OCI-LY7 (cell line): ENCODE measurements at regions not wholly inside any gene's neighbourhood (a gene's known extent, or its start where the extent isn't known, plus 50 kb on each side); places are given as distances from the start of the nearest gene placed in this dataset.

Source experiments
- BruUV-seq: library from RNA; stranded (reverse); fragments of 400-500 nt; replicated peaks from 2 replicates; lab custom pipeline; 2021; lab: Mats Ljungman, UMichigan
- CTCF ChIA-PET: fragments of 300-600 bp; sonication (Branson Sonifier 250); formaldehyde crosslinking; loops from one replicate; lab custom pipeline; 2022; ENCODE audit warnings: antibody characterized with exemption; ENCODE audit not compliant: unreplicated experiment; lab: Charles Lee
- POLR2A ChIA-PET: fragments of 300-600 bp; sonication (Branson Sonifier 250); formaldehyde crosslinking; loops from one replicate; lab custom pipeline; 2022; ENCODE audit warnings: antibody characterized with exemption; lab: Charles Lee
- DNase-seq: peaks from one replicate; pipeline ENCODE4 v3.0.0-alpha.2; 2015; ENCODE audit warnings: low spot score
- H2AFZ ChIP-seq: fragments of 200-600 bp; sonication (generic), shearing (Covaris generic); 2 replicates; pipeline ENCODE4 v1.6.1; 2014; ENCODE audit warnings: mild to moderate bottlenecking, antibody characterized with exemption, low read length, moderate library complexity
- H3K27ac ChIP-seq: fragments of 200-600 bp; sonication (generic); 2 replicates; pipeline ENCODE4 v1.5.1; 2014; ENCODE audit warnings: mixed run types, low read depth, mild to moderate bottlenecking, moderate library complexity, low read length, inconsistent platforms; ENCODE audit not compliant: poor library complexity, severe bottlenecking
- H3K36me3 ChIP-seq: fragments of 200-600 bp; sonication (generic); 2 replicates; pipeline ENCODE4 v1.6.1; 2014; ENCODE audit warnings: mild to moderate bottlenecking, antibody characterized with exemption, low read length, moderate library complexity, mixed read lengths; ENCODE audit not compliant: insufficient read depth
- H3K4me1 ChIP-seq: fragments of 200-600 bp; sonication (generic); 2 replicates; pipeline ENCODE4 v1.5.1; 2014; ENCODE audit warnings: mild to moderate bottlenecking, low read length; ENCODE audit not compliant: insufficient read depth, poor library complexity, severe bottlenecking
- H3K4me2 ChIP-seq: fragments of 200-600 bp; sonication (generic); 2 replicates; pipeline ENCODE4 v1.6.1; 2014; ENCODE audit warnings: mild to moderate bottlenecking, low read length
- H3K4me3 ChIP-seq: fragments of 200-600 bp; sonication (generic); 2 replicates; pipeline ENCODE4 v1.5.1; 2014; ENCODE audit warnings: mild to moderate bottlenecking, low read depth, low read length; ENCODE audit not compliant: poor library complexity, severe bottlenecking
- H3K79me2 ChIP-seq: fragments of 200-600 bp; sonication (generic); 2 replicates; pipeline ENCODE4 v1.6.1; 2016; ENCODE audit warnings: low read depth, mild to moderate bottlenecking, low read length, moderate library complexity, mixed read lengths; ENCODE audit not compliant: insufficient read depth
- H3K9me2 ChIP-seq: fragments of 200-600 bp; sonication (generic); 2 replicates; pipeline ENCODE4 v1.6.1; 2016; ENCODE audit warnings: mild to moderate bottlenecking, low read length, mixed read lengths; ENCODE audit not compliant: insufficient read depth
- H3K9me3 ChIP-seq: fragments of 200-600 bp; sonication (generic); 2 replicates; pipeline ENCODE4 v1.6.1; 2014; ENCODE audit warnings: mild to moderate bottlenecking, mixed run types, low read length, mixed read lengths
- H4K20me1 ChIP-seq: fragments of 200-600 bp; sonication (generic); 2 replicates; pipeline ENCODE4 v1.6.1; 2014; ENCODE audit warnings: mild to moderate bottlenecking, antibody characterized with exemption, low read length, moderate library complexity, mixed read lengths; ENCODE audit not compliant: insufficient read depth
- CTCF ChIP-seq: fragments of 200-600 bp; sonication (generic); conservative IDR thresholded peaks from 2 replicates; pipeline ENCODE4 v1.5.1; 2014; ENCODE audit warnings: mild to moderate bottlenecking, antibody characterized with exemption, low read length, moderate library complexity, mixed read lengths
- EZH2phosphoT487 ChIP-seq: fragments of 200-600 bp; sonication (generic); IDR thresholded peaks from 2 replicates; pipeline ENCODE4 v1.6.1; 2018; ENCODE audit warnings: low read depth, borderline replicate concordance, mild to moderate bottlenecking, mixed run types, antibody characterized with exemption, low read length, moderate library complexity, mixed read lengths
- intact Hi-C: fragments of 100-400 bp; cut with micrococcal nuclease; formaldehyde crosslinking; loops from one replicate; pipeline ENCODE4 v1.10.0; 2022; ENCODE audit not compliant: unreplicated experiment

- Histone ChIP-seq H2AFZ (no peak overlapping the region), H3K9me2 (no peaks in the 10 kb centered on the region), H3K27ac (no peak overlapping the region), H4K20me1 (no peaks in the 10 kb centered on the region), H3K36me3 (no peaks in the 10 kb centered on the region), H3K9me3 (no peaks in the 10 kb centered on the region), H3K79me2 (no peaks in the 10 kb centered on the region), H3K4me3 (no peak overlapping the region), H3K4me1 (no peaks in the 10 kb centered on the region), H3K4me2 (no peak overlapping the region)
- CTCF ChIA-PET: no interaction called here
- intact Hi-C loops: no loop called here
- DNase-seq: no peak
- TF ChIP-seq EZH2phosphoT487 (no peak), CTCF (no peak)
- POLR2A ChIA-PET: interaction anchor here (0.7 kb wide), 1 partner anchor 113 kb away, joined by 3 read pairs; no protein-coding TSS in a partner anchor
- BruUV-seq: no TSS peak
Observed at GRCh38 chr4:116585246-116585645, 500.1 kb downstream of the TRAM1L1 start.

- H3K79me2 ChIP-seq: no peaks in the 10 kb centered on the region
- H3K4me3 ChIP-seq: no peak overlapping the region
- intact Hi-C loops: no loop called here
- no peak overlapping the region for H2AFZ ChIP-seq
- no peak overlapping the region for H3K4me2 ChIP-seq
- H3K36me3 ChIP-seq: no peaks in the 10 kb centered on the region
- H3K27ac ChIP-seq: no peak overlapping the region
- ChIA-PET CTCF (no interaction called here), POLR2A (no interaction called here)
- H4K20me1 ChIP-seq: no peaks in the 10 kb centered on the region
- no peaks in the 10 kb centered on the region for H3K4me1 ChIP-seq
- TF ChIP-seq CTCF: no peak
- TF ChIP-seq EZH2phosphoT487: no peak
- H3K9me2 ChIP-seq: no peaks in the 10 kb centered on the region
- H3K9me3 ChIP-seq: no peaks in the 10 kb centered on the region
- no TSS peak for BruUV-seq
- no peak for DNase-seq
Observed at GRCh38 chr4:116577321-116577720, 508.1 kb downstream of the TRAM1L1 start.

- H3K4me1 ChIP-seq: no peaks in the 10 kb centered on the region
- H3K9me2 ChIP-seq: no peaks in the 10 kb centered on the region
- H3K9me3 ChIP-seq: no peaks in the 10 kb centered on the region
- POLR2A ChIA-PET: no interaction called here
- H3K27ac ChIP-seq: no peak overlapping the region
- intact Hi-C loops: no loop called here
- H3K4me2 ChIP-seq: no peak overlapping the region
- no peak for DNase-seq
- no peaks in the 10 kb centered on the region for H3K79me2 ChIP-seq
- BruUV-seq: no TSS peak
- H4K20me1 ChIP-seq: no peaks in the 10 kb centered on the region
- no peaks in the 10 kb centered on the region for H3K36me3 ChIP-seq
- TF ChIP-seq CTCF (no peak), EZH2phosphoT487 (no peak)
- no peak overlapping the region for H2AFZ ChIP-seq
- CTCF ChIA-PET: no interaction called here
- H3K4me3 ChIP-seq: no peak overlapping the region
Observed at GRCh38 chr4:116573540-116573939, 511.8 kb downstream of the TRAM1L1 start.
